ENCODE measurements at regions not wholly inside any gene's neighbourhood (a gene's known extent, or its start where the extent isn't known, plus 50 kb on each side); places are given as distances from the start of the nearest gene placed in this dataset.
"Not testable (repeated sequence)": the region's sequence is repeated elsewhere in the genome, so short reads cannot be mapped to it uniquely, and the experiment has no call there.

DNA sequence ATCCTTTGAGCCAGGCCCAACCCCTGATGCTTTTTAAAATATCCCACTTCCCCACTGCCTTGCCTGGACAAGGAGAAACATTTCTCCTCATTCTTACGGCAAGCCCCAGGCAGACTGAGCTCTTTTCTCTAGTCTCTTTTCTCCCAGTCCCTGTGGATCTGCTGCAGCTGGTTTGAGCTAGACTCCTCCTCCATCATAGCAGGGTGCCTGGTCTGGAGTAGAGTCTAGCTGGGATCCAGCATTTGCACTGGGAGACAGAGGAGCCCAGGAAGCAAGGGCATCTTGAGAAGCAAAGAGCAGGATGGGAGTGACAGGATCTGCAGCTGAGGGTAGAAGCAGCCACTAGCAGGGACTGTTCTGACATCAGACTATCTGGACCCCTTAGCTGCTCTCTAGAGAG, 562.3 kb upstream of the COBL start:
- no peak for DNase-seq

DNA sequence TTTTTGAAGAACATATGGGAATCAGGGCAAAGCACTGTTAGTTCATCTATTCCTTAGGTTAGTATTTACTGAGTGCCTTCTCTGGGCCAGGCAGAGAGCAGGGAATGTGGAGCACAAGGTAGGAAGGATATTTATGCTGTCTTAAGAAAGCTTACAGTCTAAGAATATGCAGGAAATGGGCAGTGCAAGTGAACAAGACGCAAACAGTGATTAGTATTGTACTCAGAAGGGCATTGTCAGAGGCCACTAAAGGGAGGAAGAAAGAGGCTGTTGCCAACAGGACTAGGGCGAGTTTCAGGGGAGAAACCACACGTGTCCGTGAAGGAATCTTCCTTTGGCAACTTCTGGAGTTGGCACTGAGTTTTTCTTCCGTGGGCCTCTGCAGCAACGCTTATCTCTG, 552.8 kb upstream of the COBL start:
- DNase-seq = no peak

DNA sequence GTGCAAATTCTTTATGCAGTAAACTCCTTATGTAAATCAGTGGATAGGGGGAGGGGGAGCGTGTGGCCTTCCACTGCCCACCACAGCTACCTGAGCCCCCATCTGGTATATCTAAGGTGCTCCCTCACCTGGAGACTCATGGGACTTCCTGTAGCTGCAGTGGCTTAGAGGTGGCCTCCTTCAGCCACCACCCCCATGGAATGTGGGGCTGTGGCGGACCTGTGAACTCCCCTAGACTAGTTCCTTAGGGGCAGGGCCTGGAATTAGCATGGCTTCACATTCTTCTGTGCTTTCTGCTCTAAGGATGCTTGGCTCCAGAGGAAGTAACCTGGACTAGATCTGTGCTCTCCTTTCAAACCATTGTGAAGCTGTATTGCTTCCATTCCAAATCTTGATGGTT, 550.5 kb upstream of the COBL start:
- no peak for DNase-seq

DNA sequence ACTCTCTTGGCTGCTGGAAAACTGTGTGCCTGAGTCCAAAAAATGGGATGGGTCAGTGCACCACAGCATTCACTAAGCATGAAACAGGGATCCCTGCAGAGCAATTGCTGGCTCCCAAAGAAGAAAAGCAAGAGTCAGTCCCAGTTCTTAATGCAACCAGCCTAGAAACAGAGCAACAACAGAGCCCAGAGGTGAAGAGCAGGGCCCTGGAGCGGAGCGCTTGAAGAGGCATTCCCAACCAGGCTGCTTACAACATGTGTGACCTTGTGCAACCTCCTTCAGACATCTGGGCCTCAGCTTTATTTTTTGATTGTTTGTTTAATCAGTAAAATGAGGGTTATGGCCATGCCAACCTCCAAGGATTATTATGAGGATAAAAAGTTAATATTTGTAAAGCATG, 543.7 kb upstream of the COBL start:
- no peak for DNase-seq

DNA sequence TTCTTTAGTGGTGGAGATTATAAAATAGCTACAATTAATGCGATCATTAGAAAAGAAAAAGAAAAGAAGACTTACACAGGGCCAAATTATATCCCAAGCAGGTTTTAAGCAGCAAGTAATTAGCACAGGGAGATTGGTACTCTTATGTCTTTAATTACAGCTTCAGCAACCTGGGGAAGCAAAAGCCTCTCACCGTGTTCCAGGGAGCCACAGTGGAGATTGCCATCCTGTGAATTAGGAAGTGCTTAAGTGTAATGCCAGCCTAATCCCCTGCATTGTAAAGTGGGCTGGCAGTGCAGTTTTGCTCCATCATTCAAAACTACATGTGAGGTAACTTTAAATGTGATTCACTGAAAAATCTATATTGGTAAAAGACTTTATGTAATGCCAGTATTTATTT, 533.5 kb upstream of the COBL start:
- no peak for DNase-seq

DNA sequence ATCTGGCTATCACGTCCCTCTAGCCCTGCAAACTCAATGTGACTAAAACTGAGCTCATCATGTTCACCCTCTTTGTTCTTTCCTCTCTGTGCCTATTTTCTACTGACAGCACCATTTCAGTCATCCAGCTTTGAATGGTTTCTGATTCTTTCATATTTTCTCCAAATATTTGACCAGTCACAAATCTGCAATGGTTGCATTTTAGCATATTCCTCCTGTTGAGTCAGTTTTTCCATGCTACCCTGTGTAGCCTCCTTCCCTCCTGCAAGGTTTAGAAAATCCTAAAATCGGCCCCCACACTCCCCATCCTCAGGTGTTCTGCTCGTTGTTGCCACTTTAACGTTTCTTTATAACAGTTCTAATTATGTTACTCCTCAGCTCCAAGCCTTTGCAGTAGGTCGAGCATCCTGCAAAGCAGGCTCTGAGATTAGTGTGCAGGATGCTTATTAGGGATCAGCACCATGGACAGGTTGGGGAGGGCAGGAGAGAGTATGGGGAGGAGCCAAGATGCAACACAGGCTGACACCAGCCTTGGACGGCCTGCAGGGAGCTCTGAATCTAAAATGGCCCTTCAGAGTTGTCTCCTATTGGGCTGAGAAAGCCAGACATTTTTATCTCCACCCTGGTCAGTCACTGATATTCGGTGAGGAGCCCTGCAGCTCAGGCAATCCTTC, 531.0 kb upstream of the COBL start:
- DNase-seq = no peak

DNA sequence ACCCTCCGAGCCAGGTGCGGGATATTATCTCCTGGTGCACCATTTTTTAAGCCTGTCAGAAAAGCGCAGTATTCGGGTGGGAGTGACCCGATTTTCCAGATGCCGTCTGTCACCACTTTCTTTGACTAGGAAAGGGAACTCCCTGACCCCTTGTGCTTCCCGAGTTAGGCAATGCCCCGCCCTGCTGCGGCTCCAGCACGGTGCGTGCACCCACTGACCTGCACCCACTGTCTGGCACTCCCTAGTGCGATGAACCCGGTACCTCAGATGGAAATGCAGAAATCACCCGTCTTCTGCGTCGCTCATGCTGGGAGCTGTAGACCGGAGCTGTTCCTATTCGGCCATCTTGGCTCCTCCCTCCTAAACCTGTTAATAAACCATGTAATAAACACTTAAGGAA, 522.5 kb upstream of the COBL start:
- not testable (repeated sequence) for DNase-seq

DNA sequence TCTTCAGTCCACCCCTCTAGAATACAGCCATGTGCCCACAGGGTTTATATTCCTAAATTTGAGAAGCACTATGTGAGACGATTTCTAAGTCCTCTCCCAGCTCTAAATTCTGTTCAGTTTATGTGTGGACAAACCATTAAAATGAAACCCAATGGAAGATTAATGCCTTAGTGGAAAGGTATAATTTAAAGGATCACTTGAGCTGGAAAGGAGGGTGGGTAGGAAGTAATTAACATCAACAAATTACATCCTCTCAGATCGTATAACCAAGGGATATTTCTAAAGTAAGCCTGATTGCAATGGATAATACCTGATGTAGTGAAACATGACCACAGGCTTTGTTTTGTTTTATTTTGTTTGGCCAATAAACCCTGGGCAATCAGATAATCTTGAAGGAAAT, 511.0 kb upstream of the COBL start:
- DNase-seq = no peak

DNA sequence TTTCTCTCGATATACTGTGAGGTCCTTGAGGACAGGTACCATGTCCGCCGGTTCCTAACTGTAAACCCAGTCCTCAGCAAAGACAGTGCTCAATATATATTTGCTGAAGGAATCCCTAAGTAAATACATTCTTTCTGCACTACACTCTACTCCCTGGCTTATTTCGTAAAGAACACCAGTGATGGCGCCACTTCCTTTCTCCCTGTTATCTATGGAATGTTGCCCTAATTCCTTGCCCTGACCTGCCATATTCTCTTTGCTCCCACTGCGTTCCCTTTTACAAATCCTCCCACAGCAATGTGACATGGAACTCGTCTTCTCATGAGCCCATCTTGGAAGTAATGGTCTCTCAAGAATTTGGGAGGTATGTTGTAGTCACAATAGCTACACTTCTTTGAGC, 507.4 kb upstream of the COBL start:
- DNase-seq = no peak

DNA sequence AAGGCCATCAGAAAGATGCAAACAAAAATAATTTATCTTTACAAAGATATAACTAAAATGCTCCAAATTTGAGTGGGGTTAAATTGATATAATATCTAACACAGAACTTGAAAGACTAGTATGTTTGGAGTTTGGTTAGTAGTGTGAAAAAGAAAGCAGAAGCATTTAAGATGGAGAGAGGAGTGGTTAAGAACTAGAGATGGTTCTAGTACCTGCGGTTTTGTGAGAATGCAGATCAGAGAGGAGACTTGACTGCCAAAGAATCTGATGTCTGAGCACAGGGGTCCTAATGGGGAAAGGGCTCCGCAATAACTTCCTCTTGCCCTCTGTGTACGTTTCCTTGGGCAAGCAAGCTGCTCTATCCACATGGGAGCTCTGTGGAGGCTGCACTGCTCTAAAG, 506.8 kb upstream of the COBL start:
- no peak for DNase-seq

DNA sequence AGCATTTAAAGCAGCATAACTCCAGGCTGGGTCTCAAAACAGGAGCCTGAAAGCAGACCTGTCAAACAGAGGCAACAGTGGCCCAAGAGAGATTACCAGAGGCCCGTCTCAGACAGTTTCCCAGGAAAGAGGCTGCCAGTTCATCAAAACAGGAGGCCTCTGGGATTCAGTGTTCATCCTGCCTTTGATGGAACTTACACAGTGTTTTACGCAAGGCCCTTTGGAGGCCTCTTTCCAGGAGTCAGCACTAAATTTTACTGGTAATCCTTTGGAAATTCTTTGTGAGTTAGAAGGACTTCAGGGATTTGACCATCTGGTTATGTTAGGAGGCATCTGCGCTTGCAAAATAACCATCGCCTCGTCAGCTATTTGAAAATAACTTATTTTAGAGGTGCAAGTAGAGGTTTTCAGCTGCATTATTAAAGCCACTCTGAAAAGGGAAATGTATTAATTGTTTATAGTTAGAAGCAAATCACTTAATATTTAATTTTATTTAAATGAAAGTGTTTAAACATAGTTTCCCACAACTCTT, 501.2 kb upstream of the COBL start:
- no peak for DNase-seq

DNA sequence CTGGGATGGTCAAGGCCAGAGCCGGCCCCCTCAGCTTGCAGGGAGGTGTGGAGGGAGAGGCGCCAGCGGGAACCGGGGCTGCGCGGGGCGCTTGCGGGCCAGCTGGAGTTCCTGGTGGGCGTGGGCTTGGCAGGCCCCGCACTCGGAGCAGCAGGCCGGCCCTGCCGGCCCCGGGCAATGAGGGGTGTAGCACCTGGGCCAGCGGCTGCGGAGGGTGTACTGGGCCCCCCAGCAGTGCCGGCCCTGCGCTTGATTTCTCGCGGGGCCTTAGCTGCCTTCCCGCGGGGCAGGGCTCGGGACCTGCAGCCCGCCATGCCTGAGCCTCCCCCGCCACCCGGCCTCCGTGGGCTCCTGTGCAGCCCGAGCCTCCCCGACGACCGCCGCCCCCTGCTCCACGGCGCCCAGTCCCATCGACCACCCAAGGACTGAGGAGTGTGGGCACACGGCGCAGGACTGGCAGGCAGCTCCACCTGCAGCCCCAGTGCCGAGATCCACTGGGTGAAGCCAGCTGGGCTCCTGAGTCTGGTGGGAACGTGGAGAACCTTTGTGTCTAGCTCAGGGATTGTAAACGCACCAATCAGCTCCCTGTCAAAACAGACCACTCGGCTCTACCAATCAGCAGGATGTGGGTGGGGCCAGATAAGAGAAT, 489.3 kb upstream of the COBL start:
- DNase-seq = not testable (repeated sequence)

DNA sequence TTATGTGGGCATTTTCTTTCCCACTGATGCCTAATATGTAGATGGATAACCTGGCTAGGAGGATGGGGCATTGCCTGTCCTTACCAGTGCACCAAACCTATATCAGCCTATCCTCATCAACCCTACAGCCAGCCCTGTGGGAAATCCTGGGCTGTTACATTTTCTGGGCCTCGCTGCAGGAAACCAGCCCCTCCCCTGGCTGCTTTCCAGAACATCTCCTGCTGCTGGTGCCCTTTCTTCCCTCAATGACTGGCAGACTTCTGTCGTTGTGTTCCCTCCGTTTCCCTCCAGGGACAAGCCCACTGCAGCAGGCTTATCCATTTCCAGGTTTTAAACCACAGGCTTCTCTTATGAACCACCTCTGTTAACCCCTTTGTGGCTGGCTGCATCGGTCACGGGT, 486.1 kb upstream of the COBL start:
- DNase-seq = no peak

DNA sequence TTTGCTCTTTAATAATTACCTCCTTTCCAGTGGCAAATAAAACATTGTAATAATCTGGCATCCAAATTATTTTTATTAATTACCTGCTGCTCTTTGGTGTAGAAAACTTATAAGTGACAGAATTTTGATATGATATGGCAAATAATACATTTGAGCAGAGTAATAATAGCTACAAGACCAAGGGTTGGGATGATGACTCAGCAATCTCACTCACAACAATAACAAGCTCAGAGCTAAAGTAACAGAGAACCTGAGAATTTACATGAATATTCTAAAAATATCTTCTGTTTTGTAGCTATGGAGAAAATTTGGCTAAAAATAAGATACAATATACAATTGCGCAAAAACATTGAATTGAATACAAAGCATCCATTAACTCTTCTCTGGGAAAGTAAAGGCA, 480.8 kb upstream of the COBL start:
- no peak for DNase-seq

DNA sequence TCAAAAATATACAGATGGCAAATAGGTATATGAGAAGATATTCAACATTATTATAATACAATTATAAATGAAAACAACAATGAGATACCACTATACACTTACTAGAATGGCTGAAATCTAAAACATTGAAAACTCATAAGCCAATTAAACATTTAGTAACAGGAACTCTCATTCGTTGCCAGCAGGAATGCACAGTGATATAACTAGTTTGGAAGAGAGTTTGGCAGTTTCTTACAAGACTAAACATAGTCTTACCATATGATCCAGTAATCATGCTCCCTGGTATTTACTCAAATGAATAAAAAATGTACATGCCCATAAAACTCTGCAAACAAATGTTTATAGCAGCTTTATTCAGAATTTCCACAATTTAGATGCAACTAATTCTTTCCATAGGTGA, 476.2 kb upstream of the COBL start:
- no peak for DNase-seq

DNA sequence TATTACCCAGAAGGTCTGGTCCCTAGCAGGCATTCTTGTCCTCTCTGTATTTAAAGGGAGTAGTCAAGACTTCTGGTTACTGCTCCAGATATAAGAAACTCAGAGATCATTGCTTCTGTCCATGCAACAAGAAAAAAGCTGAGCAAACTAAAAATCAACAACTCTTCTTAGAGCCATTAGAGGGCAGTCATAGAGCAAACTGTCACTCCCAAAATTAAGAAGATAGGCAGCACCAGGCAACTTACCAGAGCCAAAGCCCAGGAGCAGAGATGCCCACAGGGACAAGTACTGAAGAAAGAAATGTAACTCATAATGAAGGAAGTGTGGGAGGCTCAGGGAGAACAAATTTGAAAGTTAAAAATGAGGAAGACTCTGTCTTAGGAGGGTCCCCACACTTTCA, 472.9 kb upstream of the COBL start:
- no peak for DNase-seq

DNA sequence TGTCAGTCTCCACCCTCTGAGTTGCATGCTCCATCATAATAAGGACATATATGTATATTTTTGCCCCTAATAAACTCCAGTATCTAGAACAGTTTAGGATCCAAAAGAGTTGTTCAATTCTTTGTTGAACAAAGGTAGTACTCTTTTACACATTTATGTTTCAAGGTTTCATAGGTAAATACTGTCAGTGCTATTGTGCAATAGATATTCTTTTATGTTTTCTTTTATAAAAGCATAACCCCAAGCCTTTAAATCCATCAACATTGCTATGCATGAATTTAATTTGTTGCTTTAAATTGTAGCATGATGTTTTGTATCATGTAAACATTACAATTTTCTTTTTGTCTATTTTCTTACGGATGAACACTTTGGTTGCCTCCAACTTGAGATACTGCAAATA, 469.7 kb upstream of the COBL start:
- DNase-seq = no peak

DNA sequence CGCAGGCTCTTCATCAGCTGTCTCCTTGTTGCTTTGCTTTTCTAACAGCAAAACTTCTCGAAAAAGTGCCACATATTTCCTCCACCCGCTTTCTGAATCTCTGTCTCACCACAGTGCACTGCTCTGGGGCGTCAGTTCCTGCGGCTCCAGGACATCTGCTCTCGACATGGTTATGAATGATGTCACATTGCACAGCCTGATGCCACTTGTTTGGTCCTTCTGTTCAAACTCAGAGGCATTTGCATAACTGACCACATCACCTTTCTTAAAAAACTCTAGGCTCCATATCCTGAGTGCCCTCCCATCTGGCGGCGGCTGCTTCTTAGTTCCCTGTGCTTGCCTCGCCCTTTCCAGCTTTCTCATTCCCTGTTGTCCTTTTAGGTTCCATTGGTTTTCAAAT, 469.3 kb upstream of the COBL start:
- DNase-seq = no peak

DNA sequence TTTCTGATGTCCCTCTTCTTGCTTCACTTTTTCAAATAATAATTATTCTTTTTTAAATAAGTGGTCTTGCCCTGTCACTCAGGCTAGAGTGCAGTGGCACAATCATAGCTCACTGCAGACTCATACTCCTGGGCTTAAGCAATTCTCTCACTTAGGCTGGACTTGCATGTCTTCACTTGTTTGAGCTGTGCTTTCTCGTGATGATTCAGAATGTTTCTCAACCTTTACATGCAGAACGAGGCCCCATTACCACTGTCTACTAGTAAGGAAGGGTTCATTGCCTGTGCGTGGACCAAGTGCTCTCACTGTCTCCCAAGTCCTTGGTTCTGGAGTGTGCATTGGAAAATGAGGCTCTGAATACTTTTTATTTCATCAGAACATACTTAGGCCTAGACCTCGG, 468.6 kb upstream of the COBL start:
- no peak for DNase-seq

DNA sequence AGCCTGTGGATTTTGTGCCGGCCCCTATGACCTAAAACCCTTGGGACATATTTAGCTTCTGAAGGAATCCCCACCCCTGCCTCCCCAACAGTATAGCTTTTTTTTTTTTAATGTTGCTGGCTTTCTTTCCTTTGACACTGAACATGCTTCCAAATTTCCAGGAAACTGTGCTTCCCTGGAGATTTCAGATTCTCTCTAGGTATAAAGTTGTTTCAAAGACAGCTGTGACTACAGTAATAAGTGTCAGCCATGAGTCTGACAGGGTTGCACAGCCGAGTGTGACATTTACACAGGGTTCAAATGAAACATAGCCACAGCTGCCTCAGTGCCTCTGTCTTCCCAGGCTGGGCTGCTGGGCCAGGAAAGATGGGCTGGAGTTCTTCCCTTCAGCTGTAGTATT, 466.6 kb upstream of the COBL start:
- DNase-seq = no peak

DNA sequence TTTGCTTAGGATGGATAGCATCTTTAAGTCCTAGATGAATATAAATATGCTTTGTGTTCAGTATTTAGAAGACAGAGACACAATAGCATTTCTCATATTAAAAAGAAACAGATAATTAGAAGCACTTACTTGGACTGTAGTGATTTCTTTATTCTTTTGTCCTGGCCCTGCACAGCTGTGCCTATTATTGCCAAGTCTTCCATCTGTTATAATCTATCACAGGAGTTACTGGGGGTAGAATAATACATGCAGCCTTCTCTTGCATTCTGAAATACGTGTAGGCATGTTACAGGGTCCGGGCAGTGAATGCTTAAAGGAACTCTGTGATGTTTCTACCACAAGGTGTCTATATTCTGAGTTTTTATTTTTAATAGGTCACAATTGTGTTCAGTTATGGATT, 461.5 kb upstream of the COBL start:
- DNase-seq = no peak

DNA sequence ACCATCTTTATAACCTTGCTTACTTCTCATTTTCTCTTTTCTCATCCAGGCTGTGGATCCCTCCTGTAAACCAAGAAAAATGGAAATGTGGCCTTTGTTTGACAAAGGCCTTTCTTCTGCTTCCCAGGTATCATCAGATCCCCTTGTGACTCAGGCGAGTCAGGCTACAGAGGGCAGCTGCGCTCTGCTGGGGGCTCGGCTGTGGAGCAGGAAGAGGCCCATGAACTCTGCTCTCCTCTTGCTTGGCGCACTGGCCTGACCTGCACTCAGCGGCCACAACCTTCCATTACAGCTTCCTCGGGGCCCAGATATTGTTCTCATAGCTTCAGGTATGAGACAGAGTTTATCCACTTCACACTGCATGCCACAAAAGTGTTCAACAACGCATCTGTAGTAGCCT, 457.6 kb upstream of the COBL start:
- DNase-seq = no peak

DNA sequence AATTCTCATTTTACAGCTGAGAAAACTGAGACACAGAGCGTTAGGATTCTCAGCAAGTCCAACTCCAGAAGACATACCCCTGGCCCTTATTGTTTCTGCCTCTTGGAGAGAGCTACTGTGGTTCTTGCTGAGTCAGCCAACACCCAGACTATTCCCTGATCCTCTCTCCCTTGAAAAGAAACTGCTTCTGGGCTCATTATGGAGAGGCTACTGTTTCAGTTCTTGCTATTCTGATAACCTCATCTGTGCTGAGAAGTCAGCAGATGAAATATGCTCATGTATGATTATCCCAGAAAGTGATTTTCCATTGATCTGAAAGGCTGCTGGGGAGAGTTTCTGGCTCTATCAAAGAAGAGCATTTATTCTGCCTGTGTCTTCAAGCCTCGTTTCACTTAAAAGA, 455.6 kb upstream of the COBL start:
- no peak for DNase-seq

DNA sequence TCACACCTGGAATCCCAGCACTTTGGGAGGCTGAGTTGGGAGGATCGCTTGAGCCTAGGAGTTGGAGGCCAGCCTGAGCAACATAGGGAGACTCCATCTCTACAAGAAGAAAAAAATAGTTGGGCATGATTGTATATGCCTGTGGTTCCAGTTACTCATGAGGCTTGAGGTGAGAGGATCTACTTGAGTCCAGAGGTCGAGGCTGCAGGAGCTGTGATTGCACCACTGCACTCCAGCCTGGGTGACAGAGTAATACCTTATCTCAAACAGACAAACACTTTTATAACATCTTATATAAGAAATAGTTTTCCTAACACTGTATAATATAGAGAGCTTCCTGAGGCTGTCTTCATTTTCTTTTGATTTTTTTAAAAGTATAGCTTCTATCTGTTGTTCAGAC, 448.4 kb upstream of the COBL start:
- DNase-seq = no peak

DNA sequence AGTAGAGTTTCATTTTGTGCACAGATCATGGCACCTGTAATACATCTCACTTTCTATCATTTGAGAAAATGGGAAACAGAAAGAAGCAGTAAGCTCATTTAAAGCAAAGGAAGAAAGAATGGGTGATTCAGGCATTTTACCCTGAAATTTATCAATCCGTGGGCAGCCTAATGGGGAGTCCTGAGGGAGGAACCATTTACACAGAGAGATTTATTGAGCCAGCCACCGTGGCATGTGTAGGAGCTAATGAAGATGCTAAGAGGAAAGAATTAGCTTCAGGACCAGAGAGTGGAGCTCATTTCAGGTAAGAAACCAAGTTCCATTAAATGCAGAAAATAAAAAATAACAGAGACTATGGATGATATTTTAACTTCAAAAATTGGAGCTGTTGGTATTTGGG, 443.4 kb upstream of the COBL start:
- no peak for DNase-seq

Measured in suppressor macrophage treated with lipopolysaccharide for 4 hours (primary cell).